KMS-11 (cell line): ENCODE measurements at regions not wholly inside any gene's neighbourhood (a gene's known extent, or its start where the extent isn't known, plus 50 kb on each side); places are given as distances from the start of the nearest gene placed in this dataset.

Experiments used
- H2AFZ ChIP-seq: fragments of 200-600 bp; sonication (generic); 2 replicates; pipeline ENCODE4 v1.6.1; 2016; ENCODE audit warnings: antibody characterized with exemption, mixed run types, low read depth
- H3K27ac ChIP-seq: fragments of 200-600 bp; sonication (generic); 2 replicates; pipeline ENCODE4 v1.6.1; 2016; ENCODE audit warnings: mild to moderate bottlenecking, mixed run types
- H3K27me3 ChIP-seq: fragments of 200-600 bp; sonication (generic); 2 replicates; pipeline ENCODE4 v1.6.1; 2017; ENCODE audit warnings: mild to moderate bottlenecking, low read depth, mixed run types, moderate library complexity; ENCODE audit not compliant: insufficient read depth
- H3K36me3 ChIP-seq: fragments of 200-600 bp; sonication (generic); 2 replicates; pipeline ENCODE4 v1.6.1; 2017; ENCODE audit warnings: mild to moderate bottlenecking, mixed run types; ENCODE audit not compliant: insufficient read depth
- H3K4me1 ChIP-seq: fragments of 200-600 bp; sonication (generic); 2 replicates; pipeline ENCODE4 v1.6.1; 2016; ENCODE audit warnings: mild to moderate bottlenecking, low read depth, mixed run types; ENCODE audit not compliant: poor library complexity, severe bottlenecking
- H3K4me2 ChIP-seq: fragments of 200-600 bp; sonication (generic); 2 replicates; pipeline ENCODE4 v1.7.0; 2016; ENCODE audit warnings: mild to moderate bottlenecking, mixed run types
- H3K4me3 ChIP-seq: fragments of 200-600 bp; sonication (generic); IDR thresholded peaks from 2 replicates; pipeline ENCODE4 v1.6.1; 2017; ENCODE audit warnings: low read depth, low read length, mixed read lengths; ENCODE audit not compliant: insufficient read depth
- H3K79me2 ChIP-seq: fragments of 200-600 bp; sonication (generic); 2 replicates; pipeline ENCODE4 v1.6.1; 2016; ENCODE audit warnings: low read depth, mixed run types; ENCODE audit not compliant: insufficient read depth
- H3K9ac ChIP-seq: fragments of 200-600 bp; sonication (generic); 2 replicates; pipeline ENCODE4 v1.6.1; 2016; ENCODE audit warnings: mild to moderate bottlenecking, mixed run types
- H4K20me1 ChIP-seq: fragments of 200-600 bp; sonication (generic); 2 replicates; pipeline ENCODE4 v1.6.1; 2016; ENCODE audit warnings: mild to moderate bottlenecking, mixed run types; ENCODE audit not compliant: insufficient read depth
- TF ChIP-seq, protein P1 (sequence below): fragments of 200-600 bp; sonication (generic); conservative IDR thresholded peaks from 2 replicates; pipeline ENCODE4 v1.6.1; 2017; ENCODE audit warnings: low read depth, mild to moderate bottlenecking, antibody characterized with exemption, low read length, moderate library complexity, mixed read lengths

GRCh38 chr4:125390126-125390525, 75.4 kb downstream of the FAT4 start:
- no peaks in the 10 kb centered on the region for H3K79me2 ChIP-seq
- H3K27me3 ChIP-seq, result no peaks in the 10 kb centered on the region
- H3K4me1 ChIP-seq, result no peaks in the 10 kb centered on the region
- H4K20me1 ChIP-seq, result no peaks in the 10 kb centered on the region
- H3K4me3 ChIP-seq, result no peak overlapping the region
- no peaks in the 10 kb centered on the region for H3K36me3 ChIP-seq
- no peak overlapping the region for H2AFZ ChIP-seq
- TF ChIP-seq, protein P1, sequence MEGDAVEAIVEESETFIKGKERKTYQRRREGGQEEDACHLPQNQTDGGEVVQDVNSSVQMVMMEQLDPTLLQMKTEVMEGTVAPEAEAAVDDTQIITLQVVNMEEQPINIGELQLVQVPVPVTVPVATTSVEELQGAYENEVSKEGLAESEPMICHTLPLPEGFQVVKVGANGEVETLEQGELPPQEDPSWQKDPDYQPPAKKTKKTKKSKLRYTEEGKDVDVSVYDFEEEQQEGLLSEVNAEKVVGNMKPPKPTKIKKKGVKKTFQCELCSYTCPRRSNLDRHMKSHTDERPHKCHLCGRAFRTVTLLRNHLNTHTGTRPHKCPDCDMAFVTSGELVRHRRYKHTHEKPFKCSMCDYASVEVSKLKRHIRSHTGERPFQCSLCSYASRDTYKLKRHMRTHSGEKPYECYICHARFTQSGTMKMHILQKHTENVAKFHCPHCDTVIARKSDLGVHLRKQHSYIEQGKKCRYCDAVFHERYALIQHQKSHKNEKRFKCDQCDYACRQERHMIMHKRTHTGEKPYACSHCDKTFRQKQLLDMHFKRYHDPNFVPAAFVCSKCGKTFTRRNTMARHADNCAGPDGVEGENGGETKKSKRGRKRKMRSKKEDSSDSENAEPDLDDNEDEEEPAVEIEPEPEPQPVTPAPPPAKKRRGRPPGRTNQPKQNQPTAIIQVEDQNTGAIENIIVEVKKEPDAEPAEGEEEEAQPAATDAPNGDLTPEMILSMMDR, result no peak
- no peak overlapping the region for H3K9ac ChIP-seq
- no peak overlapping the region for H3K4me2 ChIP-seq
- H3K27ac ChIP-seq, result no peak overlapping the region

- H3K4me1 ChIP-seq, result no peaks in the 10 kb centered on the region
- TF ChIP-seq, protein P1, result no peak
- H3K36me3 ChIP-seq, result no peaks in the 10 kb centered on the region
- no peak overlapping the region for H3K9ac ChIP-seq
- no peaks in the 10 kb centered on the region for H3K79me2 ChIP-seq
- no peaks in the 10 kb centered on the region for H3K27me3 ChIP-seq
- H2AFZ ChIP-seq, result no peak overlapping the region
- no peak overlapping the region for H3K27ac ChIP-seq
- H3K4me3 ChIP-seq, result no peak overlapping the region
- no peaks in the 10 kb centered on the region for H4K20me1 ChIP-seq
- H3K4me2 ChIP-seq, result no peak overlapping the region
These were observed 76.0 kb downstream of the FAT4 start for GRCh38 chr4:125390727-125391126.

GRCh38 chr4:125392694-125393093, 77.9 kb downstream of the FAT4 start:
- no peak overlapping the region for H3K27ac ChIP-seq
- no peak overlapping the region for H3K4me3 ChIP-seq
- TF ChIP-seq, protein P1, result no peak
- H3K36me3 ChIP-seq, result no peaks in the 10 kb centered on the region
- no peak overlapping the region for H2AFZ ChIP-seq
- no peak overlapping the region for H3K9ac ChIP-seq
- H3K27me3 ChIP-seq, result no peaks in the 10 kb centered on the region
- H3K4me1 ChIP-seq, result no peaks in the 10 kb centered on the region
- no peaks in the 10 kb centered on the region for H4K20me1 ChIP-seq
- H3K79me2 ChIP-seq, result no peaks in the 10 kb centered on the region
- no peak overlapping the region for H3K4me2 ChIP-seq

DNA sequence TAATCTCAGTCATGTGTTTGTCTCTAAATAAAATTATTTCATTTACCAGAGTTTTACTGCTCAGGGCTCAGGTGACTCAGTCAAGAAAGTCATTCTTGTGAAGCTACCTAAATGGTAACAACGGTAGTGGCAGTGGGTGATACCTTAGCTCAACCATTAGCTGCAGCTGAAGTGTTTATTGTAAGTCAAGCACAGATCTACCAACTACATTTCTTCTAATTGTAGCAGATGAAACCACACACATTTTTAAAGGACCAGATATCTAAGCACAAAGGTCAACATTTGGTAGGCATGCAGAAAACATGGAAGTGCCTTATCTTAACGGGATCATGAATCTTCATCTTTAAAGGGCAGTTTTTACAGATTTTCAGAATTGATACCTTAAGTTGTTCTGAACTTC, 79.1 kb downstream of the FAT4 start:
- Histone ChIP-seq H3K27ac (no peak overlapping the region), H3K4me3 (no peak overlapping the region), H4K20me1 (no peaks in the 10 kb centered on the region), H3K4me2 (no peak overlapping the region), H3K4me1 (no peaks in the 10 kb centered on the region), H3K79me2 (no peaks in the 10 kb centered on the region), H3K36me3 (no peaks in the 10 kb centered on the region), H3K27me3 (no peaks in the 10 kb centered on the region), H3K9ac (no peak overlapping the region), H2AFZ (no peak overlapping the region)
- TF ChIP-seq, protein P1, result no peak
